ENCODE measurements at regions not wholly inside any gene's neighbourhood (a gene's known extent, or its start where the extent isn't known, plus 50 kb on each side); places are given as distances from the start of the nearest gene placed in this dataset.

GRCh38 chr15:66894363-66894762 lies 171.0 kb upstream of the SMAD3 start:
- no peaks in the 10 kb centered on the region for H3K4me1 ChIP-seq (ENCODE audit: control insufficient read depth, extremely low read depth, insufficient read depth, low read length)
- H2AFZ ChIP-seq (ENCODE audit: control insufficient read depth, low read length) = no peak overlapping the region
- dilution Hi-C loops (cut with MboI; ENCODE audit: extremely low pct_ligation_motif_present, low sequenced_read_pairs) = no loop called here
- no peak for FAIRE-seq
- no peaks in the 10 kb centered on the region for H3K9me3 ChIP-seq (ENCODE audit: control insufficient read depth, low read depth, low read length)
- DNase-seq (ENCODE audit: low read depth, low spot score) = no peak
- H3K36me3 ChIP-seq (ENCODE audit: control insufficient read depth in 2 of 2, extremely low read depth in 1 of 2, insufficient read depth in 2 of 2, low read length in 2 of 2) = no peaks in the 10 kb centered on the region
- H3K4me3 ChIP-seq (ENCODE audit: control insufficient read depth in 2 of 3, extremely low read depth in 1 of 3, insufficient read depth in 2 of 3, low read depth in 1 of 3, low read length in 3 of 3) = no peak overlapping the region
- H3K27me3 ChIP-seq (ENCODE audit: control insufficient read depth, extremely low read depth, insufficient read depth, low read length) = no peaks in the 10 kb centered on the region
- no peak overlapping the region for H3K27ac ChIP-seq (ENCODE audit: control insufficient read depth, insufficient read depth, low read length)
- TF ChIP-seq, protein P1, sequence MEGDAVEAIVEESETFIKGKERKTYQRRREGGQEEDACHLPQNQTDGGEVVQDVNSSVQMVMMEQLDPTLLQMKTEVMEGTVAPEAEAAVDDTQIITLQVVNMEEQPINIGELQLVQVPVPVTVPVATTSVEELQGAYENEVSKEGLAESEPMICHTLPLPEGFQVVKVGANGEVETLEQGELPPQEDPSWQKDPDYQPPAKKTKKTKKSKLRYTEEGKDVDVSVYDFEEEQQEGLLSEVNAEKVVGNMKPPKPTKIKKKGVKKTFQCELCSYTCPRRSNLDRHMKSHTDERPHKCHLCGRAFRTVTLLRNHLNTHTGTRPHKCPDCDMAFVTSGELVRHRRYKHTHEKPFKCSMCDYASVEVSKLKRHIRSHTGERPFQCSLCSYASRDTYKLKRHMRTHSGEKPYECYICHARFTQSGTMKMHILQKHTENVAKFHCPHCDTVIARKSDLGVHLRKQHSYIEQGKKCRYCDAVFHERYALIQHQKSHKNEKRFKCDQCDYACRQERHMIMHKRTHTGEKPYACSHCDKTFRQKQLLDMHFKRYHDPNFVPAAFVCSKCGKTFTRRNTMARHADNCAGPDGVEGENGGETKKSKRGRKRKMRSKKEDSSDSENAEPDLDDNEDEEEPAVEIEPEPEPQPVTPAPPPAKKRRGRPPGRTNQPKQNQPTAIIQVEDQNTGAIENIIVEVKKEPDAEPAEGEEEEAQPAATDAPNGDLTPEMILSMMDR (optimal IDR thresholded peaks at IDR 0.05 in 1 of 3, IDR thresholded peaks at IDR 0.05 in 1 of 3, conservative IDR thresholded peaks at IDR 0.05 in 1 of 3; ENCODE audit: extremely low read depth in 1 of 3, insufficient read depth in 2 of 3, low read length in 3 of 3) = no peak
- TF ChIP-seq EZH2 (IDR thresholded peaks at IDR 0.05; ENCODE audit: low read length) = no peak
- no peaks in the 10 kb centered on the region for H3K9me1 ChIP-seq (ENCODE audit: control insufficient read depth, extremely low read depth, insufficient read depth, low read length)
- H3K79me2 ChIP-seq (ENCODE audit: control insufficient read depth, insufficient read depth, low read length) = no peaks in the 10 kb centered on the region
- H3K9ac ChIP-seq (ENCODE audit: control insufficient read depth, extremely low read depth, insufficient read depth, low read length) = no peak overlapping the region
- no peaks in the 10 kb centered on the region for H4K20me1 ChIP-seq (ENCODE audit: control insufficient read depth, extremely low read depth, insufficient read depth, low read length)
- no peak overlapping the region for H3K4me2 ChIP-seq (ENCODE audit: control insufficient read depth, extremely low read depth, insufficient read depth, low read depth, low read length)

DNA sequence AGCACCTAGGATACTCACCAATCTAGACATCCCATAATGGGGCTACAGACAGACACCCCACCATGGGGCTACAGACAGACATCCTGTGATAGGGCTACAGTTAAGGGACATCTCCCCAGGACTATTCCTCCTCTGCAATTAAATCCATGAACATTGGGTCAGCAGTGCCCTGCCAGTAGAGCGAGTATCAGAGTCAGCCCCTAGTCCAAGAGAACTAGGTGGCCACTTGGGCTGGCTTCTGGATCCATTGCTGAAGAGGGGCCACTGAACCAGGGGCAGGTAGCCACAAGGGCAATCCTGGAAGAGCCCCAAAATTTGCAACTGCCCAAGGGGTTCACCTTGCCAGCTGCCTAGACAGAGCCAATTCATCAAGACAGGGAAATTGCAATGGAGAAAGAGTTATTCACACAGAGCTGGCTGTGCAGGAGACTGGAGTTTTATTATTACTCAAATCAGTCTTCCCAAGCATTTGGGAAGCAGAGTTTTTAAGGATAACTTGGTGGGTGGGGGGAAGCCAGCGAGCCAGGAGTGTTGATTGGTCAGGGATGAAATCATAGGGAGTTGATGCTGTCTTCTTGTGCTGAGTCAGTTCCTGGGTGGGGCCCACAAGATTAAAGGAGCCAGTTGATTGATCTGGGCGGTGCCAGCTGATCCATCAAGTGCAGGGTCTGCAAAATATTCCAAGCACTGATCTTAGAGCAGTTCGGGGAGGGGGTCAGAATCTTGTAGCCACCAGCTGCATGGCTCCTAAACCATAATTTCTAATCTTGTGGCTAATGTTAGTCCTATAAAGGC lies 170.2 kb upstream of the SMAD3 start:
- Histone ChIP-seq H2AFZ (ENCODE audit: control insufficient read depth, low read length) (no peak overlapping the region), H3K4me2 (ENCODE audit: control insufficient read depth, extremely low read depth, insufficient read depth, low read depth, low read length) (no peak overlapping the region), H4K20me1 (ENCODE audit: control insufficient read depth, extremely low read depth, insufficient read depth, low read length) (no peaks in the 10 kb centered on the region), H3K79me2 (ENCODE audit: control insufficient read depth, insufficient read depth, low read length) (no peaks in the 10 kb centered on the region), H3K9me3 (ENCODE audit: control insufficient read depth, low read depth, low read length) (no peaks in the 10 kb centered on the region), H3K36me3 (ENCODE audit: control insufficient read depth in 2 of 2, extremely low read depth in 1 of 2, insufficient read depth in 2 of 2, low read length in 2 of 2) (no peaks in the 10 kb centered on the region), H3K9ac (ENCODE audit: control insufficient read depth, extremely low read depth, insufficient read depth, low read length) (no peak overlapping the region), H3K27ac (ENCODE audit: control insufficient read depth, insufficient read depth, low read length) (no peak overlapping the region), H3K27me3 (ENCODE audit: control insufficient read depth, extremely low read depth, insufficient read depth, low read length) (no peaks in the 10 kb centered on the region), H3K4me1 (ENCODE audit: control insufficient read depth, extremely low read depth, insufficient read depth, low read length) (no peaks in the 10 kb centered on the region), H3K4me3 (ENCODE audit: control insufficient read depth in 2 of 3, extremely low read depth in 1 of 3, insufficient read depth in 2 of 3, low read depth in 1 of 3, low read length in 3 of 3) (no peak overlapping the region), H3K9me1 (ENCODE audit: control insufficient read depth, extremely low read depth, insufficient read depth, low read length) (no peaks in the 10 kb centered on the region)
- DNase-seq (ENCODE audit: low read depth, low spot score) (no peak), FAIRE-seq (no peak)
- TF ChIP-seq EZH2 (IDR thresholded peaks at IDR 0.05; ENCODE audit: low read length) = no peak
- TF ChIP-seq, protein P1 (optimal IDR thresholded peaks at IDR 0.05 in 1 of 3, IDR thresholded peaks at IDR 0.05 in 1 of 3, conservative IDR thresholded peaks at IDR 0.05 in 1 of 3; ENCODE audit: extremely low read depth in 1 of 3, insufficient read depth in 2 of 3, low read length in 3 of 3) = no peak
- dilution Hi-C loops (cut with MboI; ENCODE audit: extremely low pct_ligation_motif_present, low sequenced_read_pairs) = no loop called here
